C4-2B (cell line): ENCODE measurements at regions not wholly inside any gene's neighbourhood (a gene's known extent, or its start where the extent isn't known, plus 50 kb on each side); places are given as distances from the start of the nearest gene placed in this dataset.

ENCODE experiments used
- CTCF ChIP-seq: fragments of 450-650 bp; conservative IDR thresholded peaks from 2 replicates; pipeline ENCODE4 v1.5.1; 2017; ENCODE audit warnings: mild to moderate bottlenecking
- ZFX ChIP-seq: fragments of 450-650 bp; IDR thresholded peaks from 2 replicates; pipeline ENCODE4 v1.6.1; 2017

- TF ChIP-seq CTCF (no peak), ZFX (no peak)
These were observed 210.8 kb downstream of the SEMA6A start for GRCh38 chr5:116363780-116364179.
